ENCODE measurements at regions not wholly inside any gene's neighbourhood (a gene's known extent, or its start where the extent isn't known, plus 50 kb on each side); places are given as distances from the start of the nearest gene placed in this dataset.

DNA sequence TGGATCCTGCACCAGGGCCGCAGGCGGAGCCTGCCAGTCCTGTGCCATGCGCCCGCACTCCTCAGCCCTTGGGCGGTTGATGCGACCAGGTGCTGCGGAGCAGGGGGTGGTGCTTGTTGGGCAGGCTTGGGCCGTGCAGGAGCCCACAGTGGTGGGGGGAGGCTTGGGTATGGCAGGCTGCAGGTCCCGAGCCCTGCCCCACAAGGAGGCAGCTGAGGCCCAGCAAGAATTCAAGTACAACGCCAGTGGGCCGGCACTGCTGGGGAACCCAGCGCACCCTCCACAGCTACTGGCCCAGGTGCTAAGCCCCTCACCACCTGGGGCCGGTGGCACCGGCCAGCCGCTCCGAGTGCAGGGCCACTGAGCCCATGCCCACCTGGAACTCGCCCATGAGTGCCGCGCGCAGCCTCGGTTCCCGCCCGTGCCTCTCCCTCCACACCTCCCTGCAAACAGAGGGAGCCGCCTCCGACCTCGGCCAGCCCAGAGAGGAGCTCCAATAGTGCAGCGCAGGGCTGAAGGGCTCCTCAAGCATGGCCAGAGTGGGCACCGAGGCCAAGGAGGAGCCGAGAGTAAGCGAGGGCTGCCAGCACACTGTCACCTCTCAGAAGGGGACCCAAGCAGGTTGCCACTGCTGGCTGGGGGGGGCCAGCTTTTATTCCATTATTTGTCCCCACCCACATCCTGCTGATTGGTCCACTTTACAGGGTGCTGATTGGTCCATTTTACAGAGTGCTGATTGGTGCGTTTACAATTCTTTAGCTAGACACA lies 339.0 kb upstream of the KLF3 start:
- no TSS peak for BruUV-seq (replicated peaks)
- Histone ChIP-seq H3K4me2 (ENCODE audit: insufficient read depth, low read length) (no peak overlapping the region), H3K4me3 (no peak overlapping the region), H3K27ac (ENCODE audit: extremely low read depth, low read depth, low read length) (no peak overlapping the region), H3K4me1 (replicated peaks in 1 of 2; ENCODE audit: control insufficient read depth in 2 of 2, insufficient read depth in 2 of 2, low read length in 2 of 2) (peaks cover 18 to 26% of the 10 kb centered on the region in 2 experiments), H3K79me2 (ENCODE audit: control insufficient read depth, insufficient read depth, low read length) (no peaks in the 10 kb centered on the region), H4K20me1 (replicated peaks; ENCODE audit: control insufficient read depth, insufficient read depth, low read length) (no peaks in the 10 kb centered on the region), H3K27me3 (ENCODE audit: control insufficient read depth in 2 of 2, insufficient read depth in 2 of 2, low read length in 2 of 2) (no peaks in the 10 kb centered on the region), H2AFZ (ENCODE audit: low read depth, low read length) (no peak overlapping the region), H3K36me3 (ENCODE audit: control insufficient read depth, insufficient read depth, low read length) (no peaks in the 10 kb centered on the region), H3K9me3 (replicated peaks; ENCODE audit: control insufficient read depth, insufficient read depth, low read depth, low read length) (peaks cover 12% of the 10 kb centered on the region), H3K9me1 (ENCODE audit: control insufficient read depth, insufficient read depth, low read length) (no peaks in the 10 kb centered on the region), H3K9ac (ENCODE audit: insufficient read depth in 1 of 2, low read depth in 2 of 2, low read length in 2 of 2) (no peak overlapping the region)
- FAIRE-seq, result no peak
- intact Hi-C loops (cut with micrococcal nuclease), result loop anchor here (10.0 kb wide), 1 partner anchor 140 kb away; no protein-coding TSS in a partner anchor
- ATAC-seq, result no peak
- DNase-seq (ENCODE audit: extremely low read depth in 1 of 4, low spot score in 3 of 4), result no peak
- CTCF ChIA-PET (ENCODE audit: low intra/inter-chr PET ratio), result no interaction called here
- in situ Hi-C loops (cut with MboI), result no loop called here
- POLR2A ChIA-PET, result interaction anchor here (0.6 to 1.1 kb wide), 2 partner anchors 315 to 324 kb away, joined by 3 read pairs; no protein-coding TSS in a partner anchor
- WGBS (ENCODE audit: insufficient coverage, low coverage, missing lambda C conversion rate), result 97% methylated on average over 17 of the region's 31 CpGs
- TF ChIP-seq, protein P1, sequence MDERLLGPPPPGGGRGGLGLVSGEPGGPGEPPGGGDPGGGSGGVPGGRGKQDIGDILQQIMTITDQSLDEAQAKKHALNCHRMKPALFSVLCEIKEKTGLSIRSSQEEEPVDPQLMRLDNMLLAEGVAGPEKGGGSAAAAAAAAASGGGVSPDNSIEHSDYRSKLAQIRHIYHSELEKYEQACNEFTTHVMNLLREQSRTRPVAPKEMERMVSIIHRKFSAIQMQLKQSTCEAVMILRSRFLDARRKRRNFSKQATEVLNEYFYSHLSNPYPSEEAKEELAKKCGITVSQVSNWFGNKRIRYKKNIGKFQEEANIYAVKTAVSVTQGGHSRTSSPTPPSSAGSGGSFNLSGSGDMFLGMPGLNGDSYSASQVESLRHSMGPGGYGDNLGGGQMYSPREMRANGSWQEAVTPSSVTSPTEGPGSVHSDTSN (CRISPR knock-in tag; IDR thresholded peaks at IDR 0.05; ENCODE audit: low read depth), result no peak
- TF ChIP-seq, protein P1 (tag; conservative IDR thresholded peaks at IDR 0.05; ENCODE audit: low read depth), result no peak
- TF ChIP-seq NFYB (IDR thresholded peaks at IDR 0.05; ENCODE audit: extremely low read depth, insufficient read length), result peak; percentile 80

Data from K562 (cell line).